Immature natural killer cell (primary cell): ENCODE measurements at regions not wholly inside any gene's neighbourhood (a gene's known extent, or its start where the extent isn't known, plus 50 kb on each side); places are given as distances from the start of the nearest gene placed in this dataset.

Experiments used
- DNase-seq, 3 donors: peaks; one replicate each; pipeline ENCODE4 v3.0.0; 2022; ENCODE audit warnings: mixed read lengths in 1 of 3
- H3K27ac Mint-ChIP-seq, 6 donors: one replicate each; pipeline ENCODE4 v1.8.0; 2020; ENCODE audit warnings: mixed read lengths in 6 of 6, mild to moderate bottlenecking in 5 of 6, inconsistent platforms in 4 of 6, moderate library complexity in 3 of 6
- H3K27me3 Mint-ChIP-seq, 3 donors: one replicate each; pipeline ENCODE4 v1.8.0; 2020 to 2021; ENCODE audit warnings: low read depth in 3 of 3, mild to moderate bottlenecking in 3 of 3, mixed read lengths in 3 of 3, moderate library complexity in 3 of 3, inconsistent platforms in 1 of 3
- H3K36me3 Mint-ChIP-seq, 3 donors: one replicate each; pipeline ENCODE4 v1.8.0; 2020; ENCODE audit warnings: mixed read lengths in 3 of 3, inconsistent platforms in 2 of 3, mild to moderate bottlenecking in 2 of 3
- H3K4me1 Mint-ChIP-seq, 2 donors: one replicate each; pipeline ENCODE4 v1.8.0; 2020; ENCODE audit warnings: inconsistent platforms in 2 of 2, mild to moderate bottlenecking in 2 of 2, mixed read lengths in 2 of 2, moderate library complexity in 1 of 2
- H3K4me3 Mint-ChIP-seq, 5 donors: one replicate each; pipeline ENCODE4 v1.8.0; 2020; ENCODE audit warnings: mild to moderate bottlenecking in 5 of 5, mixed read lengths in 5 of 5, inconsistent platforms in 3 of 5, moderate library complexity in 3 of 5
- H3K9me3 Mint-ChIP-seq, 6 donors: one replicate each; pipeline ENCODE4 v1.8.0; 2020; ENCODE audit warnings: mild to moderate bottlenecking in 6 of 6, mixed read lengths in 6 of 6, inconsistent platforms in 4 of 6, moderate library complexity in 3 of 6

DNA sequence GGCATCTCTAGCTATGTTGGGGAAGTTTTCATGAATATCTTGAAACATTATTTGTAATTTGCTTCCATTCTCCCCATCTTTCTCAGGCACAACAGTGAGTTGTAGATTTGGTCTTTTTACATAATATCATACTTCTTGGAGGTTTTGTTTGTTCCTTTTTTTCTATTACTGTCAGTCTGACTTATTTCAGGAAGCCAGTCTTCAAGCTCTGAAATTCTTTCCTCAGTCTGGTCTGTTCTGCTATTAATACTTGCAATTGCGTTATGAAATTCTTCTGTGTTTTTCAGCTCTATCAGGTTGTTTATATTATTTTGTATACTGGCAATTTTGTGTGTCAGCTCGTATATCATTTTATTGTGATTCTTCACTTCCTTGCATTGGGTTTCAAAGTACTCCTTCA is 424.6 kb upstream of the PTBP2 start:
- no peak overlapping the region for H3K27ac Mint-ChIP-seq
- peaks cover 17 to 46% (median 26%) of the 10 kb centered on the region in 6 donors for H3K9me3 Mint-ChIP-seq
- H3K4me3 Mint-ChIP-seq: no peak overlapping the region
- H3K27me3 Mint-ChIP-seq: peaks cover 0 to 2% (median 0%) of the 10 kb centered on the region in 3 donors
- DNase-seq: no peak
- H3K36me3 Mint-ChIP-seq: no peaks in the 10 kb centered on the region
- H3K4me1 Mint-ChIP-seq: no peaks in the 10 kb centered on the region

GRCh38 chr1:96306809-96307560 is 414.6 kb upstream of the PTBP2 start:
- no peaks in the 10 kb centered on the region for H3K4me1 Mint-ChIP-seq
- H3K4me3 Mint-ChIP-seq: no peak overlapping the region
- H3K36me3 Mint-ChIP-seq: no peaks in the 10 kb centered on the region
- DNase-seq: no peak
- H3K27me3 Mint-ChIP-seq: peaks cover 0 to 2% (median 0%) of the 10 kb centered on the region in 3 donors
- H3K9me3 Mint-ChIP-seq: peaks cover 0 to 20% (median 12%) of the 10 kb centered on the region in 6 donors
- H3K27ac Mint-ChIP-seq: no peak overlapping the region

DNA sequence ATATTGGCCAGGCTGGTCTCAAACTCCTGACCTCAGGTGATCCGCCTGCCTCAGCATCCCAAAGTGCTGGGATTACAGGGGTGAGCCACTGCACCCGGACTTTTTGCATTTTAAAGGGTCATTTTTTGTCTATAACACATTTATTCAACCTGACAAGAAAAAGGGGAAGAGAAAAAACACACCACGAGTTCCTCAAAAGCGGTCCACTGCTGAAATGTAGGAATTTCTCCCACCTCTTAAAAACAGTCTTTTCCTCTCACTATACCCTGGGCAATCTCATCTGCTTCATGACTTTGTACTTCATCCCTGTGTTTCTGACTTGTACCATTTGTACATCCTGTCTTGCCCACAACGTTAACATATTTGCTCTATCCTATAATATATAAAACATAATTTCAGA is 413.3 kb upstream of the PTBP2 start:
- no peaks in the 10 kb centered on the region for H3K36me3 Mint-ChIP-seq
- no peaks in the 10 kb centered on the region for H3K4me1 Mint-ChIP-seq
- no peak overlapping the region for H3K27ac Mint-ChIP-seq
- no peak overlapping the region for H3K4me3 Mint-ChIP-seq
- peaks cover 0 to 16% (median 11%) of the 10 kb centered on the region in 6 donors for H3K9me3 Mint-ChIP-seq
- peaks cover 0 to 1% (median 0%) of the 10 kb centered on the region in 3 donors for H3K27me3 Mint-ChIP-seq
- no peak for DNase-seq

DNA sequence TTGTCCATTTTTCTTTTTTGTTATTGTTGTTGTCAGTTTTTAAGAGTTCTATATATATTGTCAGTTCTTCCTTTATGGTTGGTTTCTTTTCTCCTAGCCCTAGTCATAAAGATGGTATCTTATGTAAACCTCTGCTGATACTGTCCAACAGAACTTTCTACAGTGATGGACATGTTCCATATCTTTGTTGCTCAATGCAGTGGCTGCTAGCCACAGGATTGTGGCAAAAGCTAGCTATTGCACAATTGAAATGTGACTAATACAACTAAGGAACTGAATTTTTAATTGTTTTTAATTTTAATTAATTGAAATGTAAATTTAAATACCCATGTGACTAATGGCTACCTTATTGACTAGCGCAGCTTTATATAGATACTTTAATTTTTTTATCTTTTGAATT is 411.8 kb upstream of the PTBP2 start:
- Mint-ChIP-seq H3K4me3 (no peak overlapping the region), H3K27me3 (peaks cover 0 to 1% (median 0%) of the 10 kb centered on the region in 3 donors), H3K36me3 (no peaks in the 10 kb centered on the region), H3K4me1 (no peaks in the 10 kb centered on the region), H3K9me3 (peaks cover 0 to 24% (median 8%) of the 10 kb centered on the region in 6 donors), H3K27ac (no peak overlapping the region)
- no peak for DNase-seq

GRCh38 chr1:96313216-96313615 is 408.4 kb upstream of the PTBP2 start:
- DNase-seq: no peak
- Mint-ChIP-seq H3K4me3 (no peak overlapping the region), H3K9me3 (peaks cover 0 to 26% (median 8%) of the 10 kb centered on the region in 6 donors), H3K27me3 (peaks cover 0 to 1% (median 0%) of the 10 kb centered on the region in 3 donors), H3K36me3 (no peaks in the 10 kb centered on the region), H3K4me1 (no peaks in the 10 kb centered on the region), H3K27ac (no peak overlapping the region)

DNA sequence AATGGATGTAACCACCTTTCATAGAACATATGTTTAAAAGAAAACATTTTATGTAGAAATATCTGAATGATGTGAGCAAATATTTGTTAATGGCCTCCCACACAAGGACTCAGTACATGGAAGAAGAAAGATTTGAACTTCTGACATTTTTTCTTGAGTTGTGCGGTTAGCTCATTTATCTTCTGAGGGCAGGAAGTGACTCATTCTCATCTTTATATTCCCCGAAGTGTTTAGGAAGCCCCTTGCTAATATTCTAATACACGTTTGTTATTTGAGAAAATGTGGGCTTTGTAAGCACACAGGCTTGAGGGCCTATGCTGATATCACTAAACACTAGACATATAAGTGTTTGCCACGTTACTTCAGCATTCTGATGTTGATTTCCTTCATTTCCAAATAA is 392.5 kb upstream of the PTBP2 start:
- Mint-ChIP-seq H3K27ac (no peak overlapping the region), H3K27me3 (peaks cover 0 to 5% (median 1%) of the 10 kb centered on the region in 3 donors), H3K4me3 (no peak overlapping the region), H3K36me3 (no peaks in the 10 kb centered on the region), H3K9me3 (peaks cover 3 to 32% (median 20%) of the 10 kb centered on the region in 6 donors), H3K4me1 (no peaks in the 10 kb centered on the region)
- DNase-seq: no peak

- no peak overlapping the region for H3K27ac Mint-ChIP-seq
- DNase-seq: no peak
- no peaks in the 10 kb centered on the region for H3K4me1 Mint-ChIP-seq
- H3K4me3 Mint-ChIP-seq: no peak overlapping the region
- peaks cover 3 to 28% (median 17%) of the 10 kb centered on the region in 6 donors for H3K9me3 Mint-ChIP-seq
- no peaks in the 10 kb centered on the region for H3K36me3 Mint-ChIP-seq
- H3K27me3 Mint-ChIP-seq: peaks cover 0 to 5% (median 1%) of the 10 kb centered on the region in 3 donors
Measured at GRCh38 chr1:96331596-96331995, 390.0 kb upstream of the PTBP2 start.

- Mint-ChIP-seq H3K4me1 (no peaks in the 10 kb centered on the region), H3K27me3 (peaks cover 0 to 2% (median 1%) of the 10 kb centered on the region in 3 donors), H3K36me3 (no peaks in the 10 kb centered on the region), H3K9me3 (peaks cover 3 to 28% (median 18%) of the 10 kb centered on the region in 6 donors), H3K27ac (no peak overlapping the region), H3K4me3 (no peak overlapping the region)
- DNase-seq: no peak
Measured at GRCh38 chr1:96333522-96334235, 387.9 kb upstream of the PTBP2 start.

- Mint-ChIP-seq H3K27ac (no peak overlapping the region), H3K4me3 (no peak overlapping the region), H3K9me3 (peaks cover 3 to 28% (median 18%) of the 10 kb centered on the region in 6 donors), H3K4me1 (no peaks in the 10 kb centered on the region), H3K27me3 (peaks cover 0 to 2% (median 1%) of the 10 kb centered on the region in 3 donors), H3K36me3 (no peaks in the 10 kb centered on the region)
- no peak for DNase-seq
Measured at GRCh38 chr1:96334236-96334557, 387.4 kb upstream of the PTBP2 start.

DNA sequence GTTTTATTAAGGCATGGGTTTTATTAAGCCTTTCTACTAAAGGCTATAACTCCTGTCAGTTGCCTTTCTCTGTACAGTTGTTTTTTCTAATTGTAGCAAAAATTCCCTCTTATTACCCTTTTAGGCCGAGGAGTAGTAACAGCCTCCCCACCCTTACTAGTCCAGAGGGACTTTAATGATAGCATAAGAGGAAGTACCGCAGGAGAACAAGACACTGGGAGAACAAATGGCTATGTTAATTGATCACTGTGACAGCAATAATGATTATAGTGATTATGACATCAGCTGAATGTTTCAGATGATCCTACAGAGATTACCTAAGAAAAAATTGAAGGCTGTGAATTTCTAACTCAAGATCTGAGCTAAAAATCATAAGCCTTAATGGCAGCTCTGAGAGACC is 383.0 kb upstream of the PTBP2 start:
- no peak for DNase-seq
- no peaks in the 10 kb centered on the region for H3K36me3 Mint-ChIP-seq
- peaks cover 0 to 23% (median 11%) of the 10 kb centered on the region in 6 donors for H3K9me3 Mint-ChIP-seq
- no peak overlapping the region for H3K27ac Mint-ChIP-seq
- H3K27me3 Mint-ChIP-seq: peaks cover 0 to 1% (median 0%) of the 10 kb centered on the region in 3 donors
- H3K4me3 Mint-ChIP-seq: no peak overlapping the region
- H3K4me1 Mint-ChIP-seq: no peaks in the 10 kb centered on the region

GRCh38 chr1:96340686-96341085 is 380.9 kb upstream of the PTBP2 start:
- H3K4me3 Mint-ChIP-seq: no peak overlapping the region
- peaks cover 3 to 22% (median 9%) of the 10 kb centered on the region in 6 donors for H3K9me3 Mint-ChIP-seq
- no peaks in the 10 kb centered on the region for H3K4me1 Mint-ChIP-seq
- DNase-seq: no peak
- peaks cover 0 to 1% (median 0%) of the 10 kb centered on the region in 3 donors for H3K27me3 Mint-ChIP-seq
- no peaks in the 10 kb centered on the region for H3K36me3 Mint-ChIP-seq
- H3K27ac Mint-ChIP-seq: no peak overlapping the region

GRCh38 chr1:96346719-96347118 is 374.9 kb upstream of the PTBP2 start:
- no peaks in the 10 kb centered on the region for H3K36me3 Mint-ChIP-seq
- no peak overlapping the region for H3K4me3 Mint-ChIP-seq
- no peaks in the 10 kb centered on the region for H3K4me1 Mint-ChIP-seq
- peaks cover 5 to 14% (median 6%) of the 10 kb centered on the region in 6 donors for H3K9me3 Mint-ChIP-seq
- no peak overlapping the region for H3K27ac Mint-ChIP-seq
- peaks cover 0 to 1% (median 0%) of the 10 kb centered on the region in 3 donors for H3K27me3 Mint-ChIP-seq
- DNase-seq: no peak

DNA sequence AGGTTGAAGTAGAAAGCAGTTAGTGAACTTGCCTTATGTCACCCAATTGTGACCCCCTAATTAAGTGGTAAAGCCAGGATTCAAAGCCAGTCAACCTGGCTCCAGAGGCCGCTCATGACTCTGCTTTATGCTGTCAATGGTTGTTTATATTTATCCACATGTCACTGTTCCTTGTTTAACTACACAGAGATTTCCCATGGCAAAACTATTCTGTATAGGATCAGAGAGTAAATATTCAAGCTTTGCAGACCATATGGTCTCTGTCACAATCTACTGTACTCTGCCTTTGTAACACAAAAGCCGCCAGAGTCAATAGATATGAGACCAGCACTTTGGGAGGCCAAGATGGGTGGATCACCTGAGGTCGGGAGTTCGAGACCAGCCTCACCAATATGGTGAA is 371.7 kb upstream of the PTBP2 start:
- peaks cover 0 to 11% (median 7%) of the 10 kb centered on the region in 6 donors for H3K9me3 Mint-ChIP-seq
- no peak overlapping the region for H3K27ac Mint-ChIP-seq
- no peaks in the 10 kb centered on the region for H3K4me1 Mint-ChIP-seq
- H3K27me3 Mint-ChIP-seq: no peaks in the 10 kb centered on the region
- DNase-seq: no peak
- no peaks in the 10 kb centered on the region for H3K36me3 Mint-ChIP-seq
- H3K4me3 Mint-ChIP-seq: no peak overlapping the region

DNA sequence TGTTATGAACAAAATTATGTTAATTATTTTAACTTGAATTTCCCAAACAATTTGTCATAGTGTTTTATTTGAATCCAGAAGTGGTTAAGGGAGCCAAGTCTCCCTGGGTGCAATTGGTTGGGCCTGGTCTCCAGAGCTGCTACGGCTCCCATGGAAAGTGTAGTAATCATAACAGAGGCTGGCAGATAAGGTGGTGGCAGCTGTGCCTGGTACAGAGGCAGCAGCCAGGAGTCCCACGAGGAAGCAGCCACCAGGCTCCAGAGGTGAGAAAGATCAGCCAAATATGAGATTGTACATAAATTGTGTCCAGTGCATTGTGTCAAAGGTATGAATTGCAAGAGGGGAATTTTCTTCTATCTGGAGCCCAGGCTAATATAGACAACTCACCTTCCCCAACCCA is 368.9 kb upstream of the PTBP2 start:
- no peak for DNase-seq
- H3K4me1 Mint-ChIP-seq: no peaks in the 10 kb centered on the region
- H3K36me3 Mint-ChIP-seq: no peaks in the 10 kb centered on the region
- H3K4me3 Mint-ChIP-seq: no peak overlapping the region
- H3K27ac Mint-ChIP-seq: no peak overlapping the region
- no peaks in the 10 kb centered on the region for H3K27me3 Mint-ChIP-seq
- peaks cover 0 to 15% (median 8%) of the 10 kb centered on the region in 6 donors for H3K9me3 Mint-ChIP-seq
